Left renal pelvis (tissue), 4 donors: ENCODE measurements at regions not wholly inside any gene's neighbourhood (a gene's known extent, or its start where the extent isn't known, plus 50 kb on each side); places are given as distances from the start of the nearest gene placed in this dataset.

ENCODE experiments used
- DNase-seq, 4 donors: peaks; one replicate each; pipeline ENCODE4 v3.0.0-alpha.2; 2013; ENCODE audit warnings: low read depth in 4 of 4, low spot score in 3 of 4

GRCh38 chr2:225937625-225938187 is 538.2 kb downstream of the NYAP2 start:
- DNase-seq, result no peak

- no peak for DNase-seq
Observed at GRCh38 chr2:225932811-225933413, 533.4 kb downstream of the NYAP2 start.

GRCh38 chr2:225930687-225931086 is 531.2 kb downstream of the NYAP2 start:
- DNase-seq, result no peak

GRCh38 chr2:225920621-225921220 is 521.2 kb downstream of the NYAP2 start:
- DNase-seq, result peak in 3 of 4 donors; percentile 1 to 7 (median 2)

GRCh38 chr2:225916692-225917091 is 517.2 kb downstream of the NYAP2 start:
- no peak for DNase-seq

GRCh38 chr2:225911019-225911418 is 511.5 kb downstream of the NYAP2 start:
- DNase-seq, result no peak

- DNase-seq, result no peak
Observed at GRCh38 chr2:225895126-225895525, 495.6 kb downstream of the NYAP2 start.

- no peak for DNase-seq
Observed at GRCh38 chr2:225894236-225894980, 494.9 kb downstream of the NYAP2 start.

GRCh38 chr2:225893151-225893550 is 493.6 kb downstream of the NYAP2 start:
- no peak for DNase-seq

- no peak for DNase-seq
Observed at GRCh38 chr2:225891771-225892170, 492.3 kb downstream of the NYAP2 start.

GRCh38 chr2:225891013-225891412 is 491.5 kb downstream of the NYAP2 start:
- no peak for DNase-seq

GRCh38 chr2:225889452-225889851 is 489.9 kb downstream of the NYAP2 start:
- DNase-seq, result peak in 2 of 4 donors; percentile 6

- DNase-seq, result no peak
Observed at GRCh38 chr2:225867071-225867470, 467.6 kb downstream of the NYAP2 start.

- no peak for DNase-seq
Observed at GRCh38 chr2:225865468-225865867, 466.0 kb downstream of the NYAP2 start.

GRCh38 chr2:225864394-225864793 is 464.9 kb downstream of the NYAP2 start:
- DNase-seq, result no peak

- no peak for DNase-seq
Observed at GRCh38 chr2:225842939-225843338, 443.4 kb downstream of the NYAP2 start.

GRCh38 chr2:225841314-225841713 is 441.8 kb downstream of the NYAP2 start:
- DNase-seq, result no peak

GRCh38 chr2:225837328-225837727 is 437.8 kb downstream of the NYAP2 start:
- DNase-seq, result no peak

GRCh38 chr2:225824748-225825449 is 425.4 kb downstream of the NYAP2 start:
- DNase-seq, result no peak

GRCh38 chr2:225821351-225821750 is 421.8 kb downstream of the NYAP2 start:
- DNase-seq, result no peak

GRCh38 chr2:225820826-225821225 is 421.3 kb downstream of the NYAP2 start:
- no peak for DNase-seq
